AG08395 (cell line): ENCODE measurements at regions not wholly inside any gene's neighbourhood (a gene's known extent, or its start where the extent isn't known, plus 50 kb on each side); places are given as distances from the start of the nearest gene placed in this dataset.

Experiments
- DNase-seq: peaks from one replicate; pipeline ENCODE4 v3.0.0; 2012; ENCODE audit warnings: mixed read lengths, low spot score

- DNase-seq: no peak
These were observed 147.8 kb upstream of the SESN3 start for GRCh38 chr11:95378789-95379188.

- DNase-seq: peak; percentile 6
These were observed 147.1 kb upstream of the SESN3 start for GRCh38 chr11:95378111-95378510.

GRCh38 chr11:95375886-95376285 is 144.9 kb upstream of the SESN3 start:
- peak; percentile 85 for DNase-seq

- no peak for DNase-seq
These were observed 144.4 kb upstream of the SESN3 start for GRCh38 chr11:95375451-95375850.

- no peak for DNase-seq
These were observed 143.1 kb upstream of the SESN3 start for GRCh38 chr11:95374105-95374504.

- no peak for DNase-seq
These were observed 142.2 kb upstream of the SESN3 start for GRCh38 chr11:95373241-95373640.

GRCh38 chr11:95372097-95372656 is 141.2 kb upstream of the SESN3 start:
- DNase-seq: no peak

GRCh38 chr11:95371153-95371552 is 140.2 kb upstream of the SESN3 start:
- no peak for DNase-seq

GRCh38 chr11:95367726-95368125 is 136.7 kb upstream of the SESN3 start:
- DNase-seq: no peak

- DNase-seq: no peak
These were observed 134.3 kb upstream of the SESN3 start for GRCh38 chr11:95365348-95365747.

- DNase-seq: no peak
These were observed 133.6 kb upstream of the SESN3 start for GRCh38 chr11:95364324-95365295.

GRCh38 chr11:95363708-95364107 is 132.7 kb upstream of the SESN3 start:
- DNase-seq: no peak

GRCh38 chr11:95363164-95363563 is 132.2 kb upstream of the SESN3 start:
- no peak for DNase-seq

GRCh38 chr11:95361180-95361579 is 130.2 kb upstream of the SESN3 start:
- DNase-seq: no peak

GRCh38 chr11:95360377-95361075 is 129.5 kb upstream of the SESN3 start:
- no peak for DNase-seq

GRCh38 chr11:95359756-95360155 is 128.8 kb upstream of the SESN3 start:
- no peak for DNase-seq

GRCh38 chr11:95359341-95359663 is 128.3 kb upstream of the SESN3 start:
- DNase-seq: no peak

- DNase-seq: no peak
These were observed 127.7 kb upstream of the SESN3 start for GRCh38 chr11:95358511-95359340.

GRCh38 chr11:95354304-95354703 is 123.3 kb upstream of the SESN3 start:
- DNase-seq: no peak

GRCh38 chr11:95353706-95354105 is 122.7 kb upstream of the SESN3 start:
- DNase-seq: no peak

- no peak for DNase-seq
These were observed 121.8 kb upstream of the SESN3 start for GRCh38 chr11:95352733-95353346.
